ENCODE measurements at regions not wholly inside any gene's neighbourhood (a gene's known extent, or its start where the extent isn't known, plus 50 kb on each side); places are given as distances from the start of the nearest gene placed in this dataset.

DNA sequence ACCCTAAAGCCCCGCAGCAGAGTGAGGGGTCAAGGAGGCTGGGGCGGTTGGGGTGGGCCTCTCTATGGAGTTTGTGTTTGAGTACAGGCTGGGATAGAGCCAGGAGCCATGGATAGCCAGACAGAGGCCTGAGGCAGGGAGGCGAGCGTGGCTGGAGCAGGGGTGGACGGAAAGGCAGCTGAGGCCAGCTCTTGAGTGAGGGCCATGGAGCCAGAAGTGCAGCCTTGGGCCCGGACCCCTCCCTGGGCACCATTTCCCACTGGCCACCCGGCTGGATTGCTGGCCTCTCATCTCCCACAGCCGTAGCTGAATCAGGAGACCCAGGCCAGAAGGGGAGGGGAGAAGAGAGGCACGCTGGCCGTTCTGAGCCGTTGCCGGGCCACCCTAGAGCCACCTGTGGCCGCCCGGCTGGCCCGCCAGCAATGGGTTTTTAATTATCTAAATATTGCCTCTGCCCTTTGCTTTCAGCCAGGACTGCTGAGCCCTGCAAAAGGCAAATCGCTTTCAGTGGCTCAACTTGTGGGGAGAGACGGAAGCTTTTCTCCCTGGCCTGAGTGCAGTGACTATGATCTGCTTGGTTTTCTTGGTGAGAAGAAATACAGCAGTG is 75.2 kb upstream of the GSE1 start:
- TF ChIP-seq, protein P1, sequence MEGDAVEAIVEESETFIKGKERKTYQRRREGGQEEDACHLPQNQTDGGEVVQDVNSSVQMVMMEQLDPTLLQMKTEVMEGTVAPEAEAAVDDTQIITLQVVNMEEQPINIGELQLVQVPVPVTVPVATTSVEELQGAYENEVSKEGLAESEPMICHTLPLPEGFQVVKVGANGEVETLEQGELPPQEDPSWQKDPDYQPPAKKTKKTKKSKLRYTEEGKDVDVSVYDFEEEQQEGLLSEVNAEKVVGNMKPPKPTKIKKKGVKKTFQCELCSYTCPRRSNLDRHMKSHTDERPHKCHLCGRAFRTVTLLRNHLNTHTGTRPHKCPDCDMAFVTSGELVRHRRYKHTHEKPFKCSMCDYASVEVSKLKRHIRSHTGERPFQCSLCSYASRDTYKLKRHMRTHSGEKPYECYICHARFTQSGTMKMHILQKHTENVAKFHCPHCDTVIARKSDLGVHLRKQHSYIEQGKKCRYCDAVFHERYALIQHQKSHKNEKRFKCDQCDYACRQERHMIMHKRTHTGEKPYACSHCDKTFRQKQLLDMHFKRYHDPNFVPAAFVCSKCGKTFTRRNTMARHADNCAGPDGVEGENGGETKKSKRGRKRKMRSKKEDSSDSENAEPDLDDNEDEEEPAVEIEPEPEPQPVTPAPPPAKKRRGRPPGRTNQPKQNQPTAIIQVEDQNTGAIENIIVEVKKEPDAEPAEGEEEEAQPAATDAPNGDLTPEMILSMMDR (IDR thresholded peaks at IDR 0.05; ENCODE audit: low read depth, low read length) = no peak
- no peak for TF ChIP-seq EZH2phosphoT487 (IDR thresholded peaks at IDR 0.05; ENCODE audit: low read depth)
